Osteocyte (in vitro differentiated cells): ENCODE measurements at regions not wholly inside any gene's neighbourhood (a gene's known extent, or its start where the extent isn't known, plus 50 kb on each side); places are given as distances from the start of the nearest gene placed in this dataset.

Source experiments
- DNase-seq: peaks from one replicate; pipeline ENCODE4 v3.0.0; 2021; ENCODE audit warnings: mixed read lengths; ENCODE audit not compliant: unreplicated experiment; ENCODE audit errors: extremely low spot score
- H3K27ac Mint-ChIP-seq: one replicate; pipeline ENCODE4 v1.8.0; 2021; ENCODE audit warnings: mild to moderate bottlenecking, mixed read lengths; ENCODE audit not compliant: unreplicated experiment
- H3K27me3 Mint-ChIP-seq: one replicate; pipeline ENCODE4 v1.8.0; 2021; ENCODE audit warnings: mixed read lengths; ENCODE audit not compliant: unreplicated experiment
- H3K36me3 Mint-ChIP-seq: one replicate; pipeline ENCODE4 v1.8.0; 2021; ENCODE audit warnings: mixed read lengths; ENCODE audit not compliant: unreplicated experiment
- H3K4me1 Mint-ChIP-seq: one replicate; pipeline ENCODE4 v1.8.0; 2021; ENCODE audit warnings: mixed read lengths; ENCODE audit not compliant: unreplicated experiment
- H3K4me3 Mint-ChIP-seq: one replicate; pipeline ENCODE4 v1.8.0; 2021; ENCODE audit warnings: mild to moderate bottlenecking, moderate library complexity, mixed read lengths; ENCODE audit not compliant: unreplicated experiment
- H3K9me3 Mint-ChIP-seq: one replicate; pipeline ENCODE4 v1.8.0; 2021; ENCODE audit warnings: mixed read lengths; ENCODE audit not compliant: unreplicated experiment
- TF ChIP-seq, protein P1 (sequence below): fragments of 200-600 bp; sonication (generic); IDR thresholded peaks from 2 replicates; pipeline ENCODE4 v1.5.0; 2021; ENCODE audit warnings: antibody characterized with exemption, mild to moderate bottlenecking, moderate library complexity

DNA sequence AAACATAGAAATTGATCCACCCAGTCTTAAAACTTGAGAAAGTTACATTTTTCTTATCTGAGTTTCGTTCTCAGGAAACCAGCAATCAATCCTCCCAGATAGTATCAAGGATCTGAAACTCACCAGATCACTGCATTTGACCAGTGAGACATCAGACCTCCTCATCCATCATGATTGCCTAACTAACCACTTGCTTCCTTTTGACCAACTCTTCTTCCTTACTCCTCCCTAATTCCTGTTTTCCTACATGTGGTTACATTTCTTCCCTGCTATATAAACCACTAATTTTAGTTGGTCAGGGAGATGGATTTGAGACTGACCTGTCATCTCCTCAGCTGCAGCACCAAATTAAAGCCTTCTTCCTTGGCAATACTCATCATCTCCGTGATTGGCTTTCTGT, 357.1 kb upstream of the POU3F2 start:
- Mint-ChIP-seq H3K27ac (no peak overlapping the region), H3K4me1 (no peaks in the 10 kb centered on the region), H3K4me3 (no peak overlapping the region), H3K27me3 (no peaks in the 10 kb centered on the region), H3K36me3 (no peaks in the 10 kb centered on the region), H3K9me3 (peaks cover 11% of the 10 kb centered on the region)
- DNase-seq, result no peak
- TF ChIP-seq, protein P1, sequence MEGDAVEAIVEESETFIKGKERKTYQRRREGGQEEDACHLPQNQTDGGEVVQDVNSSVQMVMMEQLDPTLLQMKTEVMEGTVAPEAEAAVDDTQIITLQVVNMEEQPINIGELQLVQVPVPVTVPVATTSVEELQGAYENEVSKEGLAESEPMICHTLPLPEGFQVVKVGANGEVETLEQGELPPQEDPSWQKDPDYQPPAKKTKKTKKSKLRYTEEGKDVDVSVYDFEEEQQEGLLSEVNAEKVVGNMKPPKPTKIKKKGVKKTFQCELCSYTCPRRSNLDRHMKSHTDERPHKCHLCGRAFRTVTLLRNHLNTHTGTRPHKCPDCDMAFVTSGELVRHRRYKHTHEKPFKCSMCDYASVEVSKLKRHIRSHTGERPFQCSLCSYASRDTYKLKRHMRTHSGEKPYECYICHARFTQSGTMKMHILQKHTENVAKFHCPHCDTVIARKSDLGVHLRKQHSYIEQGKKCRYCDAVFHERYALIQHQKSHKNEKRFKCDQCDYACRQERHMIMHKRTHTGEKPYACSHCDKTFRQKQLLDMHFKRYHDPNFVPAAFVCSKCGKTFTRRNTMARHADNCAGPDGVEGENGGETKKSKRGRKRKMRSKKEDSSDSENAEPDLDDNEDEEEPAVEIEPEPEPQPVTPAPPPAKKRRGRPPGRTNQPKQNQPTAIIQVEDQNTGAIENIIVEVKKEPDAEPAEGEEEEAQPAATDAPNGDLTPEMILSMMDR, result no peak

DNA sequence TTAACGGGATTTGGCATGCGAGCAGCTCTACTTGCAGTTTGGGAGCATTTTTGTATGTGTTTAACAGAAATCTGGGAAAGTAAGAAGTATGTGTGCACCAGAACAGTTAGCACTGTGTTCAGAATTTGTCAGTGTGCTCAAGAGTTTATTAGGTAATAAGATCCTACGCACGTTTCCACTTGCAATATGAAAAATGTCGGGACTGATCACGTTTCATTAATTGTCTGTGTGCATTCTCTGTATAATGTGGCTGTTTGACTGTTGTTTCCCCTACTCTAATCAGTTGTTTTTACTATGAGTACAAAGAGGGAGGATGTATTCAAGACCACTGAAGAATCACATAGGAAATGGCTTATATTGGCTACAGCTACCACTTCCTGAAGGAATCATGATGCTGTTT, 349.7 kb upstream of the POU3F2 start:
- H3K4me1 Mint-ChIP-seq, result no peaks in the 10 kb centered on the region
- no peak overlapping the region for H3K4me3 Mint-ChIP-seq
- no peak for DNase-seq
- H3K36me3 Mint-ChIP-seq, result no peaks in the 10 kb centered on the region
- no peak overlapping the region for H3K27ac Mint-ChIP-seq
- H3K9me3 Mint-ChIP-seq, result peaks cover 10% of the 10 kb centered on the region
- H3K27me3 Mint-ChIP-seq, result no peaks in the 10 kb centered on the region
- TF ChIP-seq, protein P1, result no peak

DNA sequence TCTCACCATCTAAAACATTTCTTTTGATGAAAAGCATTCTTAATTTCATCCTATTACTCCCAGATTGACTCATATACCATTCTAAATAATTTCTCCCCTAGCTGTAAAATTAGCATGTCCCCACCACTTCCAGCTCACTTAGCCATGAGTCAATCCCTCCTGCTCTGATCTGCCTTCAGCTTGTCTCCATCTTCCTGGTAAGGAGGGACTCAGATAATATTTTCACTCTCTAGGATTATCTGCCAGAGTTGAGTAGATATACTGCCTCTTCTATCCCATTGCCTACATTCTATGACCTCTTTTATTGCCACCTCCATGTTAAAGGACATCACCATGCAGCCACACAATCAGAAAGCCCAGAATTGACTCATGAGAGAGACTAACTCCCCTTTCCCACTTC, 348.8 kb upstream of the POU3F2 start:
- H3K27ac Mint-ChIP-seq, result no peak overlapping the region
- H3K4me1 Mint-ChIP-seq, result no peaks in the 10 kb centered on the region
- H3K9me3 Mint-ChIP-seq, result peaks cover under 1% of the 10 kb centered on the region
- no peak overlapping the region for H3K4me3 Mint-ChIP-seq
- H3K36me3 Mint-ChIP-seq, result no peaks in the 10 kb centered on the region
- TF ChIP-seq, protein P1, result no peak
- no peaks in the 10 kb centered on the region for H3K27me3 Mint-ChIP-seq
- DNase-seq, result no peak

DNA sequence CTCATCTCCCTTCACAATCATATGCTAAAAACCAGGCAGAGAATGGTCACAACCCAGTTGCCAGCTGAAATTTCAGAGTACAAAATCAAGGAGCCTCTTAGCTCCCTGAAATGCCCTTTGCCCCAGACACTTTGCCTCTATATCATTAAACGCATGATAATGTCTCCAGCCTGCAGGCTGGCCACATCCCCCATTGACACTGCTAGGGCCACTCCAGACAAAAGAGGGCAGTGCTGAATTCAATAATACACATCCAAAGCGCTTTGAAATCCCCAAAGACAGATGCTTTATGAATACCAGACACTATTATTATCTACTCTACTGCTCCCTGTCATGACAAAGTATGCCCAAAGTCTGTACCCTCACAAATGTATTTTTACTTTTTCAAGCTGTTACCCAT, 348.3 kb upstream of the POU3F2 start:
- Mint-ChIP-seq H3K27ac (no peak overlapping the region), H3K9me3 (no peaks in the 10 kb centered on the region), H3K27me3 (no peaks in the 10 kb centered on the region), H3K36me3 (no peaks in the 10 kb centered on the region), H3K4me1 (no peaks in the 10 kb centered on the region), H3K4me3 (no peak overlapping the region)
- DNase-seq, result no peak
- TF ChIP-seq, protein P1, result no peak

DNA sequence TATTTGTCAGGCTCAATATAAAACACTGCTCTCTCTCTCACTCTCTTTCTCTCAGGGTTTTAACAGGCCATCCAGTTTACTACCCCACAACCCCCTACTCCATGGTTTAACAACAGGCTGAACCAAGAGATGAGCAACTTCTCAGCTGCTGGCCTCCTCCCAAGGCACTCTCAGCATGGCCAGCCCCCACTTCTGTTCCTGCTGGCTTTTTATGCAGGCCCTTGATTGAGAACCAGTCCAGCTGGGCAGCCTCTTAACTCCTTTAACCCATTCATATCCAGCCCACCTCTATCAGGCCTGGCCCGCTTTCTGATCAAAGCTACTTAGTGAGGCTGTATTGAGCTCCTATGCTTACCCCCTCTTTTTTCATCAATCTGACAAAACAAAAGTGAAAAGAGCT, 346.8 kb upstream of the POU3F2 start:
- H3K27ac Mint-ChIP-seq, result no peak overlapping the region
- no peaks in the 10 kb centered on the region for H3K9me3 Mint-ChIP-seq
- TF ChIP-seq, protein P1, result no peak
- H3K4me1 Mint-ChIP-seq, result no peaks in the 10 kb centered on the region
- no peaks in the 10 kb centered on the region for H3K36me3 Mint-ChIP-seq
- no peaks in the 10 kb centered on the region for H3K27me3 Mint-ChIP-seq
- H3K4me3 Mint-ChIP-seq, result no peak overlapping the region
- no peak for DNase-seq
